ENCODE measurements at regions not wholly inside any gene's neighbourhood (a gene's known extent, or its start where the extent isn't known, plus 50 kb on each side); places are given as distances from the start of the nearest gene placed in this dataset.

- CTCF ChIA-PET (ENCODE audit: partially characterized antibody), result no interaction called here
- H3K27ac Mint-ChIP-seq, result no peak overlapping the region
- POLR2A ChIA-PET (ENCODE audit: partially characterized antibody), result no interaction called here
Observed at GRCh38 chr18:38415811-38416210, 850.2 kb upstream of the CELF4 start.

GRCh38 chr18:38413193-38413592 lies 847.6 kb upstream of the CELF4 start:
- H3K27me3 ChIP-seq (ENCODE audit: insufficient read depth, low read length), result no peaks in the 10 kb centered on the region
- H3K4me1 ChIP-seq (ENCODE audit: insufficient read depth, low read length), result no peaks in the 10 kb centered on the region
- Mint-ChIP-seq H3K4me1 (no peaks in the 10 kb centered on the region), H3K9me3 (peaks cover 0 to 12% (median 6%) of the 10 kb centered on the region in 8 donors), H3K36me3 (peaks cover 0 to 4% of the 10 kb centered on the region in 2 donors), H3K27ac (no peak overlapping the region), H3K27me3 (peaks cover 0 to 3% of the 10 kb centered on the region in 2 donors), H3K4me3 (no peak overlapping the region)
- ChIA-PET CTCF (ENCODE audit: partially characterized antibody) (no interaction called here), POLR2A (ENCODE audit: partially characterized antibody) (no interaction called here)
- no peak for DNase-seq
- H3K4me3 ChIP-seq (ENCODE audit: low read length in 2 of 2), result no peak overlapping the region
- intact Hi-C loops (cut with micrococcal nuclease), result no loop called here
- H3K9me3 ChIP-seq (ENCODE audit: control insufficient read depth in 1 of 2, low read length in 2 of 2), result peaks cover 0 to 3% of the 10 kb centered on the region in 2 donors
- no peak overlapping the region for H3K27ac ChIP-seq (ENCODE audit: low read depth, low read length)
- H3K36me3 ChIP-seq (ENCODE audit: insufficient read depth, low read length), result no peaks in the 10 kb centered on the region

More at GRCh38 chr18:38415811-38416210, 850.2 kb upstream of the CELF4 start:
- Histone ChIP-seq H3K27me3 (ENCODE audit: insufficient read depth, low read length) (no peaks in the 10 kb centered on the region), H3K27ac (ENCODE audit: low read depth, low read length) (no peak overlapping the region), H3K4me3 (ENCODE audit: low read length in 2 of 2) (no peak overlapping the region), H3K36me3 (ENCODE audit: insufficient read depth, low read length) (no peaks in the 10 kb centered on the region), H3K9me3 (ENCODE audit: control insufficient read depth in 1 of 2, low read length in 2 of 2) (no peaks in the 10 kb centered on the region), H3K4me1 (ENCODE audit: insufficient read depth, low read length) (no peaks in the 10 kb centered on the region)
- H3K4me1 Mint-ChIP-seq, result no peaks in the 10 kb centered on the region
- H3K27me3 Mint-ChIP-seq, result peaks cover 0 to 3% of the 10 kb centered on the region in 2 donors
- intact Hi-C loops (cut with micrococcal nuclease), result no loop called here
- no peak overlapping the region for H3K4me3 Mint-ChIP-seq
- DNase-seq, result no peak
- peaks cover 0 to 6% (median 3%) of the 10 kb centered on the region in 8 donors for H3K9me3 Mint-ChIP-seq
- H3K36me3 Mint-ChIP-seq, result no peaks in the 10 kb centered on the region

DNA sequence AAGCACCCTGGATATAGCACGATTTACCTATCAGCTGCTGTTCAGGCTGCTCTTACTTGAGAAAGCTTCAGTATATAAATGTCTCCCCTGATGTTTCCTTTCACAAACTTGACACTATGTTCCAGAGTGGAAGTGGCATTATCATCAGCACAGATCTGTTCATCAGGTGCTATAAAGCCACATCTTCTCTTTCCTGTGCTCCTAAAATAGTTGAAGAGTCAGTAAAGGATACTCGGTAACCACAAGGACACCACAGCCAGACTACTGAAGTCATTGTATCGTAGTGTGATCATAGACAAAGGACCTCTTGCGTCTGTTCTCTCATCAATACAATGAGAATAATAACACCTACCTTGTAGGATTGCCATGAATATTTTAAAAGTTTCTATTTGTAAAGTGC lies 841.0 kb upstream of the CELF4 start:
- intact Hi-C loops (cut with micrococcal nuclease), result no loop called here
- Mint-ChIP-seq H3K9me3 (peaks cover 3 to 10% (median 7%) of the 10 kb centered on the region in 8 donors), H3K27me3 (no peaks in the 10 kb centered on the region), H3K27ac (no peak overlapping the region), H3K4me3 (no peak overlapping the region), H3K36me3 (peaks cover 0 to 4% of the 10 kb centered on the region in 2 donors), H3K4me1 (peaks cover 0 to 3% (median 0%) of the 10 kb centered on the region in 4 donors)
- CTCF ChIA-PET (ENCODE audit: partially characterized antibody), result no interaction called here
- POLR2A ChIA-PET (ENCODE audit: partially characterized antibody), result no interaction called here
- H3K4me3 ChIP-seq (ENCODE audit: low read length in 2 of 2), result no peak overlapping the region
- H3K36me3 ChIP-seq (ENCODE audit: insufficient read depth, low read length), result no peaks in the 10 kb centered on the region
- no peaks in the 10 kb centered on the region for H3K27me3 ChIP-seq (ENCODE audit: insufficient read depth, low read length)
- H3K27ac ChIP-seq (ENCODE audit: low read depth, low read length), result no peak overlapping the region
- no peaks in the 10 kb centered on the region for H3K4me1 ChIP-seq (ENCODE audit: insufficient read depth, low read length)
- peaks cover 0 to 5% of the 10 kb centered on the region in 2 donors for H3K9me3 ChIP-seq (ENCODE audit: control insufficient read depth in 1 of 2, low read length in 2 of 2)
- DNase-seq, result no peak

- no peak overlapping the region for H3K27ac ChIP-seq (ENCODE audit: low read depth, low read length)
- no peaks in the 10 kb centered on the region for H3K27me3 ChIP-seq (ENCODE audit: insufficient read depth, low read length)
- intact Hi-C loops (cut with micrococcal nuclease), result no loop called here
- Mint-ChIP-seq H3K9me3 (peaks cover 0 to 6% (median 2%) of the 10 kb centered on the region in 8 donors), H3K27me3 (no peaks in the 10 kb centered on the region), H3K4me3 (no peak overlapping the region), H3K36me3 (no peaks in the 10 kb centered on the region), H3K27ac (no peak overlapping the region), H3K4me1 (peaks cover 0 to 3% (median 0%) of the 10 kb centered on the region in 4 donors)
- H3K4me1 ChIP-seq (ENCODE audit: insufficient read depth, low read length), result no peaks in the 10 kb centered on the region
- H3K4me3 ChIP-seq (ENCODE audit: low read length in 2 of 2), result no peak overlapping the region
- ChIA-PET POLR2A (ENCODE audit: partially characterized antibody) (no interaction called here), CTCF (ENCODE audit: partially characterized antibody) (no interaction called here)
- no peaks in the 10 kb centered on the region for H3K9me3 ChIP-seq (ENCODE audit: control insufficient read depth in 1 of 2, low read length in 2 of 2)
- DNase-seq, result no peak
- no peaks in the 10 kb centered on the region for H3K36me3 ChIP-seq (ENCODE audit: insufficient read depth, low read length)
Observed at GRCh38 chr18:38402509-38402908, 836.9 kb upstream of the CELF4 start.

GRCh38 chr18:38397094-38397493 lies 831.5 kb upstream of the CELF4 start:
- no peak for DNase-seq
- ChIA-PET CTCF (ENCODE audit: partially characterized antibody) (no interaction called here), POLR2A (ENCODE audit: partially characterized antibody) (no interaction called here)
- Histone ChIP-seq H3K27ac (ENCODE audit: low read depth, low read length) (no peak overlapping the region), H3K36me3 (ENCODE audit: insufficient read depth, low read length) (no peaks in the 10 kb centered on the region), H3K4me3 (ENCODE audit: low read length in 2 of 2) (no peak overlapping the region), H3K9me3 (ENCODE audit: control insufficient read depth in 1 of 2, low read length in 2 of 2) (no peaks in the 10 kb centered on the region), H3K27me3 (ENCODE audit: insufficient read depth, low read length) (no peaks in the 10 kb centered on the region), H3K4me1 (ENCODE audit: insufficient read depth, low read length) (no peaks in the 10 kb centered on the region)
- peaks cover 0 to 5% (median 2%) of the 10 kb centered on the region in 8 donors for H3K9me3 Mint-ChIP-seq
- no peaks in the 10 kb centered on the region for H3K4me1 Mint-ChIP-seq
- H3K27me3 Mint-ChIP-seq, result no peaks in the 10 kb centered on the region
- no peaks in the 10 kb centered on the region for H3K36me3 Mint-ChIP-seq
- no peak overlapping the region for H3K27ac Mint-ChIP-seq
- intact Hi-C loops (cut with micrococcal nuclease), result no loop called here
- H3K4me3 Mint-ChIP-seq, result no peak overlapping the region

GRCh38 chr18:38386146-38386545 lies 820.5 kb upstream of the CELF4 start:
- H3K36me3 Mint-ChIP-seq, result no peaks in the 10 kb centered on the region
- POLR2A ChIA-PET (ENCODE audit: partially characterized antibody), result no interaction called here
- CTCF ChIA-PET (ENCODE audit: partially characterized antibody), result no interaction called here
- peaks cover 0 to 4% (median 0%) of the 10 kb centered on the region in 8 donors for H3K9me3 Mint-ChIP-seq
- no peaks in the 10 kb centered on the region for H3K36me3 ChIP-seq (ENCODE audit: insufficient read depth, low read length)
- H3K4me1 ChIP-seq (ENCODE audit: insufficient read depth, low read length), result no peaks in the 10 kb centered on the region
- no peak overlapping the region for H3K27ac ChIP-seq (ENCODE audit: low read depth, low read length)
- H3K4me1 Mint-ChIP-seq, result no peaks in the 10 kb centered on the region
- no peaks in the 10 kb centered on the region for H3K27me3 ChIP-seq (ENCODE audit: insufficient read depth, low read length)
- no peak overlapping the region for H3K4me3 ChIP-seq (ENCODE audit: low read length in 2 of 2)
- intact Hi-C loops (cut with micrococcal nuclease), result no loop called here
- no peak overlapping the region for H3K4me3 Mint-ChIP-seq
- H3K27ac Mint-ChIP-seq, result no peak overlapping the region
- no peaks in the 10 kb centered on the region for H3K9me3 ChIP-seq (ENCODE audit: control insufficient read depth in 1 of 2, low read length in 2 of 2)
- H3K27me3 Mint-ChIP-seq, result no peaks in the 10 kb centered on the region
- no peak for DNase-seq

- ChIA-PET POLR2A (ENCODE audit: partially characterized antibody) (interaction anchor here (0.6 kb wide), 1 partner anchor 20 kb away, joined by 3 read pairs; no protein-coding TSS in a partner anchor), CTCF (ENCODE audit: partially characterized antibody) (no interaction called here)
- H3K9me3 Mint-ChIP-seq, result peaks cover 0 to 6% (median 3%) of the 10 kb centered on the region in 8 donors
- H3K9me3 ChIP-seq (ENCODE audit: control insufficient read depth in 1 of 2, low read length in 2 of 2), result no peaks in the 10 kb centered on the region
- no peaks in the 10 kb centered on the region for H3K27me3 Mint-ChIP-seq
- no peaks in the 10 kb centered on the region for H3K4me1 ChIP-seq (ENCODE audit: insufficient read depth, low read length)
- H3K4me3 ChIP-seq (ENCODE audit: low read length in 2 of 2), result no peak overlapping the region
- no peaks in the 10 kb centered on the region for H3K27me3 ChIP-seq (ENCODE audit: insufficient read depth, low read length)
- no peaks in the 10 kb centered on the region for H3K36me3 Mint-ChIP-seq
- H3K4me1 Mint-ChIP-seq, result peaks cover 0 to 7% (median 2%) of the 10 kb centered on the region in 4 donors
- peak overlapping the region in 2 of 7 donors; percentile 21 to 57 for H3K27ac Mint-ChIP-seq
- intact Hi-C loops (cut with micrococcal nuclease), result no loop called here
- H3K36me3 ChIP-seq (ENCODE audit: insufficient read depth, low read length), result no peaks in the 10 kb centered on the region
- peak overlapping the region in 7 of 8 donors; percentile 8 to 67 (median 61) for H3K4me3 Mint-ChIP-seq
- DNase-seq, result no peak
- H3K27ac ChIP-seq (ENCODE audit: low read depth, low read length), result no peak overlapping the region
Observed at GRCh38 chr18:38369772-38370690, 804.4 kb upstream of the CELF4 start.

Measured in CD4-positive, alpha-beta memory T cell (primary cell).